GM10248 (cell line): ENCODE measurements at regions not wholly inside any gene's neighbourhood (a gene's known extent, or its start where the extent isn't known, plus 50 kb on each side); places are given as distances from the start of the nearest gene placed in this dataset.
A peak's percentile ranks its signal among the peaks of the same experiment; 100 is the strongest.

Experiments used
- CTCF ChIA-PET: fragments of 300-600 bp; sonication (Branson Sonifier 250); formaldehyde crosslinking; extraction: SDS; loops from one replicate; lab custom pipeline; 2021; ENCODE audit warnings: antibody characterized with exemption; lab: Yijun Ruan, JAX
- POLR2A ChIA-PET: fragments of 350-650 bp; sonication (Branson Sonifier 250); formaldehyde crosslinking; extraction: SDS; loops from one replicate; lab custom pipeline; 2020; ENCODE audit warnings: antibody characterized with exemption; lab: Yijun Ruan, JAX
- DNase-seq: peaks from one replicate; pipeline ENCODE4 v3.0.0; 2012; ENCODE audit errors: extremely low spot score
- CTCF ChIP-seq: IDR thresholded peaks from 2 replicates; pipeline ENCODE4 v1.5.1; 2012; ENCODE audit warnings: mild to moderate bottlenecking, low read depth; ENCODE audit errors: extremely low read depth, missing control alignments, control extremely low read depth

GRCh38 chr2:118791483-118791882 is 56.0 kb downstream of the EN1 start:
- DNase-seq, result no peak
- TF ChIP-seq CTCF, result no peak
- CTCF ChIA-PET, result interaction anchor here (1.4 kb wide), 1 partner anchor 9 kb away, joined by 3 read pairs; no protein-coding TSS in a partner anchor
- POLR2A ChIA-PET, result no interaction called here

GRCh38 chr2:118786746-118787145 is 60.7 kb downstream of the EN1 start:
- no peak for DNase-seq
- TF ChIP-seq CTCF, result no peak
- POLR2A ChIA-PET, result no interaction called here
- CTCF ChIA-PET, result no interaction called here

- TF ChIP-seq CTCF, result no peak
- no peak for DNase-seq
- POLR2A ChIA-PET, result no interaction called here
- CTCF ChIA-PET, result interaction anchor here (1.0 to 1.4 kb wide), 2 partner anchors 13 to 71 kb away, joined by 3 to 6 read pairs; no protein-coding TSS in a partner anchor
Measured at GRCh38 chr2:118784860-118785259, 62.6 kb downstream of the EN1 start.

- TF ChIP-seq CTCF, result no peak
- CTCF ChIA-PET, result no interaction called here
- no peak for DNase-seq
- POLR2A ChIA-PET, result no interaction called here
Measured at GRCh38 chr2:118779362-118779761, 68.1 kb downstream of the EN1 start.

- ChIA-PET POLR2A (interaction anchor here (0.6 kb wide), 1 partner anchor 14 kb away, joined by 3 read pairs; no protein-coding TSS in a partner anchor), CTCF (no interaction called here)
- peak; percentile 22 for DNase-seq
- TF ChIP-seq CTCF, result no peak
Measured at GRCh38 chr2:118774458-118775133, 72.9 kb downstream of the EN1 start.

GRCh38 chr2:118773826-118774225 is 73.6 kb downstream of the EN1 start:
- TF ChIP-seq CTCF, result no peak
- ChIA-PET CTCF (no interaction called here), POLR2A (no interaction called here)
- no peak for DNase-seq
